Osteocyte (in vitro differentiated cells): ENCODE measurements at regions not wholly inside any gene's neighbourhood (a gene's known extent, or its start where the extent isn't known, plus 50 kb on each side); places are given as distances from the start of the nearest gene placed in this dataset.

Source experiments
- DNase-seq: peaks from one replicate; pipeline ENCODE4 v3.0.0; 2021; ENCODE audit warnings: mixed read lengths; ENCODE audit not compliant: unreplicated experiment; ENCODE audit errors: extremely low spot score
- H3K27ac Mint-ChIP-seq: one replicate; pipeline ENCODE4 v1.8.0; 2021; ENCODE audit warnings: mild to moderate bottlenecking, mixed read lengths; ENCODE audit not compliant: unreplicated experiment
- H3K27me3 Mint-ChIP-seq: one replicate; pipeline ENCODE4 v1.8.0; 2021; ENCODE audit warnings: mixed read lengths; ENCODE audit not compliant: unreplicated experiment
- H3K36me3 Mint-ChIP-seq: one replicate; pipeline ENCODE4 v1.8.0; 2021; ENCODE audit warnings: mixed read lengths; ENCODE audit not compliant: unreplicated experiment
- H3K4me1 Mint-ChIP-seq: one replicate; pipeline ENCODE4 v1.8.0; 2021; ENCODE audit warnings: mixed read lengths; ENCODE audit not compliant: unreplicated experiment
- H3K4me3 Mint-ChIP-seq: one replicate; pipeline ENCODE4 v1.8.0; 2021; ENCODE audit warnings: mild to moderate bottlenecking, moderate library complexity, mixed read lengths; ENCODE audit not compliant: unreplicated experiment
- H3K9me3 Mint-ChIP-seq: one replicate; pipeline ENCODE4 v1.8.0; 2021; ENCODE audit warnings: mixed read lengths; ENCODE audit not compliant: unreplicated experiment
- CTCF ChIP-seq: fragments of 200-600 bp; sonication (generic); IDR thresholded peaks from 2 replicates; pipeline ENCODE4 v1.5.0; 2021; ENCODE audit warnings: antibody characterized with exemption, mild to moderate bottlenecking, moderate library complexity

- peaks cover 8% of the 10 kb centered on the region for H3K27me3 Mint-ChIP-seq
- H3K4me1 Mint-ChIP-seq: no peaks in the 10 kb centered on the region
- H3K9me3 Mint-ChIP-seq: peaks cover 20% of the 10 kb centered on the region
- DNase-seq: no peak
- no peak overlapping the region for H3K27ac Mint-ChIP-seq
- peaks cover 8% of the 10 kb centered on the region for H3K36me3 Mint-ChIP-seq
- TF ChIP-seq CTCF: no peak
- no peak overlapping the region for H3K4me3 Mint-ChIP-seq
Observed at GRCh38 chr15:58271410-58271809, 133.2 kb downstream of the AQP9 start.

DNA sequence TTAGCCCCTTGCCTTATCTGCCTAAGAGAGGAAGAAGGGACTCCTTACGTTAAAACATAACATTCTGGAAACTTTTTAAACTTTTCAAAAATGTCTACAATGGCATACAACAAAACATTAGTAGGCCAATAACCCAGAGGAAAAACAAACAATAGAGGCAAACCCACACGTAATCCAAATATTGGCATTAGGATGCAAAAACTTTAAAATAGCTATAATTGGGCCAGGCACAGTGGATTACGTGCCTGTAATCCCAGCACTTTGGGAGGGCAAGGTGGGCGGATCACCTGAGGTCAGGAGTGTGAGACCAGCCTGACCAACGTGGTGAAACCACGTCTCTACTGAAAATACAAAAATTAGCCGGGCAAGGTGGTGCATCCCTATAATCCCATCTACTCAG lies 134.9 kb downstream of the AQP9 start:
- no peak for TF ChIP-seq CTCF
- peaks cover 13% of the 10 kb centered on the region for H3K27me3 Mint-ChIP-seq
- H3K4me3 Mint-ChIP-seq: no peak overlapping the region
- H3K9me3 Mint-ChIP-seq: peaks cover 14% of the 10 kb centered on the region
- no peak overlapping the region for H3K27ac Mint-ChIP-seq
- no peaks in the 10 kb centered on the region for H3K4me1 Mint-ChIP-seq
- peaks cover 8% of the 10 kb centered on the region for H3K36me3 Mint-ChIP-seq
- DNase-seq: no peak

DNA sequence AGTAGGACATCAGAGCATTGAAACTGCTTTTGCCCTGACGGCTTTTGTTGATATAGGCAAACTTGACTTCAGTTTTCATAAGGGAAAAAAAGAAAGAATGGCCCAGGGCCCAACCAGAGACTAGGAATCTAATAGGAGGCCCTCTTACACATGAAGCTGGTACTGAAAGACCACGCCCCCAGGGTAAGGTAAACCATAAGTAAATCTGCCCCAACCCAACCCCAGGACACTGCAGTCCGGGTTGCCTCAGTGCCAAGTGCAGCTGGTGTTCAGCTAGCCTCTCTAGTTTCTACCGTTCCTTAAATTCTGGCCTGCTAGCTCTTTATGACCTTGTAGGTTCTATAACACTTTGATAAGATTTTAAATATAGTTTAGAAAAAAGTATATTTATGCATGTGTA lies 136.7 kb downstream of the AQP9 start:
- DNase-seq: no peak
- Mint-ChIP-seq H3K4me3 (no peak overlapping the region), H3K27ac (no peak overlapping the region), H3K36me3 (peaks cover 8% of the 10 kb centered on the region), H3K4me1 (no peaks in the 10 kb centered on the region), H3K27me3 (peaks cover 27% of the 10 kb centered on the region), H3K9me3 (peaks cover 12% of the 10 kb centered on the region)
- TF ChIP-seq CTCF: no peak

DNA sequence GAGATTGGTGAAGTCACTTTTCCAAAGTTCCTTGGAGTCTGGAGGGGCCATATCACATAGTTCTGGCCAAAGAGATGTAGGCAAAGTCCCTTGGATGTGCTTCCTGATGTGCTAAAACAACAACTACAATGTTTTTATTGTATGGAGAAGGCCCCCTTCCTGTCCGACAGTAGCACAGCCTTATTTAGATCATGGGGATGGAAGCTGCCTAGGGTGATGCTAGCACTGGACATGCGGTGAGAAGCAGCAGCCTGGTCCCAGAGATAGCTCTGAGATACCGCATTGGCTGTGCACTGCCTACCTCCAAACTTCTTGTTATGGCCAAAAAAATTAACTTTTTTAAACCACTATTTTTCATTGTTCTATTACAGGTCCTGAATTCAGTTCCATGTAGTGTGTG lies 137.6 kb downstream of the AQP9 start:
- Mint-ChIP-seq H3K27me3 (peaks cover 34% of the 10 kb centered on the region), H3K27ac (no peak overlapping the region)
- no peak for TF ChIP-seq CTCF

GRCh38 chr15:58276924-58277323 lies 138.7 kb downstream of the AQP9 start:
- H3K27me3 Mint-ChIP-seq: peaks cover 43% of the 10 kb centered on the region

More for the DNA sequence above, 137.6 kb downstream of the AQP9 start:
- DNase-seq: no peak
- Mint-ChIP-seq H3K9me3 (peaks cover 7% of the 10 kb centered on the region), H3K36me3 (peaks cover 7% of the 10 kb centered on the region), H3K4me3 (no peak overlapping the region), H3K4me1 (no peaks in the 10 kb centered on the region)

More at GRCh38 chr15:58276924-58277323, 138.7 kb downstream of the AQP9 start:
- H3K4me1 Mint-ChIP-seq: no peaks in the 10 kb centered on the region
- no peaks in the 10 kb centered on the region for H3K36me3 Mint-ChIP-seq
- no peak overlapping the region for H3K4me3 Mint-ChIP-seq
- no peak overlapping the region for H3K27ac Mint-ChIP-seq
- no peaks in the 10 kb centered on the region for H3K9me3 Mint-ChIP-seq
- TF ChIP-seq CTCF: no peak
- DNase-seq: no peak
